ENCODE measurements at regions not wholly inside any gene's neighbourhood (a gene's known extent, or its start where the extent isn't known, plus 50 kb on each side); places are given as distances from the start of the nearest gene placed in this dataset.

GRCh38 chrX:40248822-40249221, 151.1 kb upstream of the BCOR start:
- Histone ChIP-seq H3K36me3 (replicated peaks in 1 of 2; ENCODE audit: control insufficient read depth in 1 of 2, insufficient read depth in 2 of 2, low read length in 2 of 2) (no peaks in the 10 kb centered on the region), H3K79me2 (ENCODE audit: insufficient read depth, low read length) (no peaks in the 10 kb centered on the region), H3K9ac (ENCODE audit: insufficient read depth, low read depth, low read length) (no peak overlapping the region), H2AFZ (ENCODE audit: low read length) (no peak overlapping the region), H3K4me3 (replicated peaks in 1 of 3; ENCODE audit: insufficient read depth in 1 of 3, low read depth in 2 of 3, low read length in 3 of 3) (no peak overlapping the region), H3K27me3 (ENCODE audit: control insufficient read depth in 1 of 2, insufficient read depth in 2 of 2, low read length in 2 of 2) (no peaks in the 10 kb centered on the region), H4K20me1 (ENCODE audit: insufficient read depth, low read length) (no peaks in the 10 kb centered on the region), H3K4me2 (ENCODE audit: low read depth, low read length) (no peak overlapping the region), H3K4me1 (ENCODE audit: insufficient read depth, low read length) (no peaks in the 10 kb centered on the region), H3K27ac (ENCODE audit: extremely low read length, insufficient read depth, low read length) (no peak overlapping the region), H3K9me3 (ENCODE audit: low read length) (no peaks in the 10 kb centered on the region)
- BruUV-seq (replicated peaks), result no TSS peak
- CTCF ChIA-PET (ENCODE audit: low intra/inter-chr PET ratio, low total read pairs), result no interaction called here
- intact Hi-C loops (cut with micrococcal nuclease; ENCODE audit: unreplicated experiment), result no loop called here
- ATAC-seq, result no peak
- in situ Hi-C loops (cut with HindIII; ENCODE audit: extremely low pct_ligation_motif_present, low pct_unique_long_range_greater_than_20kb), result no loop called here
- 50% methylated on average over 8 of the region's 9 CpGs for WGBS (ENCODE audit: low lambda C conversion rate)
- no peak for DNase-seq (ENCODE audit: low spot score)
- FAIRE-seq, result no peak
- POLR2A ChIA-PET, result no interaction called here
- TF ChIP-seq ADNP (CRISPR knock-in tag; IDR thresholded peaks at IDR 0.05) (no peak), CREB3 (CRISPR knock-in tag; IDR thresholded peaks at IDR 0.05) (no peak), REST (IDR thresholded peaks at IDR 0.05; ENCODE audit: borderline replicate concordance in 1 of 2, low read depth in 1 of 2, low read length in 2 of 2) (no peak), AKNA (CRISPR knock-in tag; IDR thresholded peaks at IDR 0.05; ENCODE audit: borderline replicate concordance) (no peak), ZFP41 (CRISPR knock-in tag; IDR thresholded peaks at IDR 0.05; ENCODE audit: borderline replicate concordance) (no peak), GLMP (CRISPR knock-in tag; IDR thresholded peaks at IDR 0.05; ENCODE audit: borderline replicate concordance) (no peak), ETV6 (CRISPR knock-in tag; conservative IDR thresholded peaks at IDR 0.05) (no peak), MATR3 (CRISPR knock-in tag; IDR thresholded peaks at IDR 0.05) (no peak), MXD4 (CRISPR knock-in tag; IDR thresholded peaks at IDR 0.05) (no peak), RAD51 (IDR thresholded peaks at IDR 0.05; ENCODE audit: borderline replicate concordance) (no peak), ZNF597 (CRISPR knock-in tag; IDR thresholded peaks at IDR 0.05) (no peak)

All from HepG2 (cell line).